HG03103 (cell line): ENCODE measurements at regions not wholly inside any gene's neighbourhood (a gene's known extent, or its start where the extent isn't known, plus 50 kb on each side); places are given as distances from the start of the nearest gene placed in this dataset.

Experiments
- ATAC-seq: cut with Tn5 transposase; IDR thresholded peaks from one replicate; pipeline ENCODE4 v1.9.1; 2021; ENCODE audit warnings: low read depth; ENCODE audit not compliant: unreplicated experiment

DNA sequence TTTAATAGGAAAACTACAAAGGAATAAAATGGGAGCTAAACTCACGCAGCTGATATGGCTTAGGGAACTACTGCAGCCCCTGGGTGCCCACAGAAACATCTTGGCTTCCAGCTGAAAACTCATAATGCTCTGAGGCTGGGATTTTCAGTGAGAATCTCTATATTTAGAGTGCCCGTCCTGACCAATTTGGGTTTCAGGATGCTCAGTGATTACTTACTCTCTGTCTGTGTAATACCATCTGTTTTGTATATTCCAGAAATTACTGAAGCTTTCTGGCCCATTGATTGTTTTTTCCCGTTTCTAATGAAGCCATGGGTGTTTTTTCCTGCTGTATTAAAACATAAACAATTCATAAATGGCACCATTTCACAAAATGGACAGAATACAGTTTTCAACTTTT, 50.6 kb upstream of the ZNF385D start:
- ATAC-seq: no peak

DNA sequence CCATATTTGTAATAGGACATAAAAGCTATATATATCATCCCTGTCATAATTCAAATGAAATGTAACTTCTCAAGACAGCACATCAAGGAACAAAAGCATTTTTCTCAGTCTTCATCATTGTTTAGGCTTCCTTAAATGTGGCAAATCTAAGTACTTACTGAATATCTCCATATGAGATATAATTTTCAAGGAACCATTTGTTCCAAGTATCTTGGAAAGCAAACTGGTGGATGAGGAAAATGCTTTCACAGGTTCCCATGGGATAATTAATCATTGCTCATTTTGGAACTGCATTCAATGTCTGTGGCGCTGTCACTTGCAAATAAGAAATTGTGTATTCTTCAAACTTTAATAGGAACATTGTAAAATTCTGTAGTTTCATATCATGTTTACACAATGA, 52.6 kb upstream of the ZNF385D start:
- ATAC-seq: no peak

DNA sequence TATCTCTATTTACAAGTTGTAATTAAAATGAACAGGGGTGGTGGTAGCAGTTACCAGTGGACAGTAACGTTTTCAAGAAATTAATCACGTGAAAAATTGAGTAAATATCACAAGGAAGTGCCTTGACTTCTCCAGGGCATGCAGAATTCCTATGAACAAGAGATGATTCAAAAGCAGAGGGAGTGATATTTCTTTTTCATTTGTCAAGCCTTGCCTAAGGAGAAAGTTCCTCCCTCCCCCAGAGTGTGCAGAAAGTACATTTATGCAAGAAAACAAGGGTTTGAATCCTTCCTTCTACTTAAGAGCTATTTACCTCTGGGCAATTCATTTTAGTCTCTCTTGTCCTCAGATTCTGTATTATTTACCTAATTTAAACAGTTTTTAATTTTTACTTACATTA, 53.3 kb upstream of the ZNF385D start:
- ATAC-seq: no peak

DNA sequence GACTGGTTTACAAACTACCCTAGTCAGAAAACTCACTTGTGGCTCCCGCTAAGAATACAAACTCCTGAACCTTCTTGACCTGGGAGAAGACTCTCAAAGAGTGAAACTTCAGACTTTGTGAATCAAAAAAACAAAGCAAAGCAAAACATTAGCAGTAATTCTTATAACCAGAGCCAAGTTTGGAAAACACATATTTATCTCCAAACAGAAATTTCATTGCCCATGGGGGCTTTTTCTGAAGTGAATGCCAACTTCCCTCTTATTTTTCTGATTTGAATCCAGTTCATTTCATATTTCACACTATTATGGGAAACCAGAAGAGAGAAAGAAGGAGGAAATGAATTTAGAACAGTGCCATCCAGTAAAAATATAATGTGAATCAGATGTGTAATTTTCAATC, 55.7 kb upstream of the ZNF385D start:
- ATAC-seq: no peak

DNA sequence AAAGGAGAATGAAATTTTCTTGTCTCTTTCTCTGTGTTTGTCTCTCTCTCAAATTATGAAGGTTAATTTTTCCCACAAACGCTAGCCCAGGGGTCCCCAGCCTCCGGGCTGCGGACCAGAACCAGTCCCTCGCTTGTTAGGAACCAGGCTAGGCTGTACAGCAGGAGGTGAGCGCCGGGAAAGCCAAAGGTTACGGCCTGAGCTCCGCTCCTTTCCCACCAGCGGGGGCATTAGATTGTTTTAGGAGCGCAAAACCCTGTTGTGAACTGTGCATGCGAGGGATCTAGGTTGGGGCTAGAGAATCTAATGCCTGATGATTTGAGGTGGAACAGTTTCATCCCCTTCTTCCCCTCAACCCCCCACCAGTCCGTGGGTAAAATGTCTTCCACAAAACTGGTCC, 74.7 kb upstream of the ZNF385D start:
- ATAC-seq: no peak

DNA sequence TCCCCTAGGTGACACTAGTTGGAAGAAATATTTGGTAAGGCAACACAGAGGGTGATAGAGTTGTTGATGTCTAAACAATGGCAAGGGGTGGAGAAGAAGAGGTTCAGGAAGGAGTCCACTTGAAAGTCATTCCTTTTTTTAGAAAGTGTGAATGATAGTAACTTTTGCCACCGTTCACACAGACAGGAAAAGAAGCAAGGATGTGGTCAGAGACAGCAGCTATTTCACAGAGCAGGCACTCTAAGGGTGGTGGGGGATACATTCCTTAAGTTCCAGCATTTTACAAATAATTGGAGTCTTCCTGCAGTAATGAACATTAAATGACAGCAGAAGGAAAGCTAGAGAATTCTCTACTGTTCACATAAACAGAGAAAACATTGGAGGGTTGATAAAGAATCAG, 75.4 kb upstream of the ZNF385D start:
- ATAC-seq: no peak

DNA sequence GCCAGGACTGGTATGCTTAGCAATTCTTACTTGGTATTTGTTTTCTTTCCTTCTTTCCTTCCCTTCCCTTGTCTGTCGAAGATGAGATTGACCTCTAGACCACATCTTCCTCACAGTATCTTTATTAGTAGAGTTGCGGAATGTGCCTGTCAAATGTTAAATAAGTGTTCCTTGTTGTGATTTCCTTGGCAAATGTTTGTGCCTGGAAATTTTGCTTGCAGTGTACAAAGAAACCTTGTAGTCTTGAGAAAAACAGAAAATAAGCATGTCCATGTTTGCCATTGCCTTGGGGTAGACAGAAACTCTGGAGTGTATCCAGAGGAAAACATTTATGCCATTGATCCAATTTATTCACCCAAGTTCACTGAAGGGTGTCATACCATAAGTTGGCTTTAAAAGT, 79.5 kb upstream of the ZNF385D start:
- ATAC-seq: no peak

DNA sequence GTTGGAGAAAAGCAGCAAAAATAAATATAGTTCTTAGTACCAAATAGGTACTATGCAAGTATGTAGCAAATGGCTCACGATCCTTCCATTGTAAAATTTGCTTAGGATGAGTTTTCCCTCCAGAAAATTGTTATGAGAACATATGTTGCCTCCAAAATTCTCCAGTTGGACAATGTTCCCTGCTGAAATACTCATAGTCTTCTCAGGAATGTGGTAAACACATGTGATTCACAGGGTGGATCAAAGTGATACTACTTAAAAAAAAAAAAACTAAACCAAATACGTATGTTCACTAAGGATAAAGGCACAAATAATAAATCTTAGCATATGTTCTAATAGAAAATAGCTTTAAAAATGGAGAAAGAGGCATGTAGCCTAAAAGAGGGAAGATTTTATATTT, 84.3 kb upstream of the ZNF385D start:
- ATAC-seq: no peak

DNA sequence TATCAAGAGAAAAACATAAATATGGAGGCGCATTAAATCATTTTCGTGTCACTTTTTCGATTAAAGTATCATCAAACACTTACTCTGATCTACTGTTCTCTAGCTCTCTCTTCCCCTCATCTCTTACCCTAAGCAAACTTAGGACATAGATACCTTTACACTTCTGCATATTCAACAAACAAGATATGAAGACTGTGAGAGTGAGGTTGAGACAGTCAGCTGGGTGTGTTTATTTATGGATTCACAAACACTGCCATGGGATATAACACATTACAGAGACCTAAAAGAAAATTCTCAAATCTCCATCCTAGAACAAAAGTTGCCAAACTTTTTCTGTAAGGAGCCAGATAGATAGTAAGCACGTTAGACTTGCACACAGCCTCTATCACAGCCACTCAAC, 85.2 kb upstream of the ZNF385D start:
- no peak for ATAC-seq

DNA sequence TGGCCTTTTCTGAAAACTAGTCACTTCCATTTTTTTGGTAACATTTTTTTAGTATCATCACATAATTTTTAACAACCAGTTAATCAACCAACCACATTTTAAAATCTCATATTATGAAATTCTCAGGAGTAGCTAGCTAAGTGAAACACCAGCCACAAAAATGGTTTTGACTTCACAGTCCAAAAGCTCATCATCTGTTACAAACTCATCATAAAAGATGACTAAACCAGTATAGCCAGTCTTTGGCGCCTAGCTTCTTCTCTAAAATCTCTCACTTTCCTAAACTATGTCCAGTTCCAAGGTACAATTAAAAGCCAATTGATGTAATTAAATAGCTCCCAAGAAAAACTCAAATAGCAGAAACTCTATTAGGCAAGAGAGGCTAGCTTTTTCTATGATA, 88.2 kb upstream of the ZNF385D start:
- ATAC-seq: no peak

DNA sequence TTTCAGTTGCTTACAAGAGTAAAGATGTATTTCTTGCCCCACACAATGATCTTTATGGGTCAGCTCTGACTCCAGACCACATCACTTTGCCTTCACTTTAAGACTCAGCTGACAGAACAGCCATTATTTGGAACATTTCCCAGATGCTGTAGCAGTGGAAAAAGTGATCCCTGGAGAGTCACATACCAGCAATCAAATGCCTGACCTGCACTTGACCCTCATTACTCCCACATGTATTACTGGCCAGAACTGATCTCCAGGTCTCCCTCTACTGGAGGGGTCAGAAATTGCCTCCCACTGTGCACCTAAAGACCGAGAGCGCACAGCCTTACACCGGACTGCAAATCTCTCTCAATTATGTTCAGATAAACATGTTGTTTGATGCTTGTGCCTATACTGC, 88.6 kb upstream of the ZNF385D start:
- ATAC-seq: no peak

DNA sequence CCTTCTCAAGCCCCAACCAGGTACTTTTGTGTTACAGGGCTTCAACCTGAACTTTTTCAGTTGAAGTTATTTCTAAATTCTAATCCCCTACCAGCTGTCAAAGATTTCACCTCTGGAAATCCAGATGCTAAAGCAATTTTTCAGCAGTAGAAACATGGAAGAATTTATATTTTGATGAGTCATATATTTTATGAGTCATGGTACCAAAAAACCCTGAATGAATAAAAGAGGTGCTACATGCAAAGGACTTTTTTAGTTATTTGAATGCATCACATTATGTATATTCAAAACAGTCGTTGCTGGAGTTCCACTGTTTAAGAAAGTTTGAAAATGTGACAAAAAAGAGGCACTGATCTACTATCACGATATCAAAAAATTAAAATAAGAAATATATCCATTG, 96.0 kb upstream of the ZNF385D start:
- ATAC-seq: no peak

DNA sequence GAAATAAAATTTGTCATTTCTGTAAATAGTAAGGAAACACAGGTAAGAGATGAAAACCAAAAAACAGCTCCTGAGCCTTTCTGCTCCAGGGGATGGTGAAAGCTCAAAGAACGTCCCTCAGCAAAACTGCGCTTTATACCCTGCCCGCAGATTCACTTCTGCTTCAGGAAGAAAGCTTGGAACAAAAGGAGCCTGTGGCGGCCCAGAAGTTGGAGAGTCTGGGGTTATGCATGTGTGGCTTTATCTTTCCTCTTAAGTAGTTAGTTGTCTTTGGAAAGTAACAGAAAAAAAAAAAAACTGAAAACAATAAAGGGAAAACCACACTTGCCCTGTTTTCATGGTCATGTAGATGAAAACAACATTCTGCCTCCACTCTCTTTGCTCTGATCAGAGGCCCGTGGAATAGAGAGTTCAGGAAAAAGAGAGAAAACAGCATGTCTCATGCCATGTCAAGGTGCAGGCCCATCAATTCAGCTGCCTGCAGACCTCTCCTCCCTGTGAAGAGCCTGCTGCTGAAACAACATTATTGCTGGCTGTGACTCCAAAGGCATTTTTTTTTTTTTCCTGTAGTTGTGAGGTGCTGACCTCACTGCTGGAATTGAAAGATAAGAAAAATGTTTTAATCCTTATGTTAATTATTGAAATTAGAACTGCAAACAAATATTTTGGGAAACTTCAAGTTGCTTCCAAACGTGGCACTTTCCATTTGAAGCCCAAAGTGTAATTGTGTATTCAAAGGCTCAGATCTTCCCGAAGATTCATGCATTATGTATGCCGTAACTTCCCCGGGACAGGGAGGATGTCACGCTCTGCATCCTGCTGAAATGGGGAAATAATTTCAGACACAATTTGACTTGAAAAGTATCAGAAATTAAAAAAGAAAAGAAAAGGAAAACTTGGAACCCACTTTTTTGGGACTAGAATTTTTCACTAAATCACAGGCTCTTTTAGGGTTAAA, 108.4 kb upstream of the ZNF385D start:
- no peak for ATAC-seq

DNA sequence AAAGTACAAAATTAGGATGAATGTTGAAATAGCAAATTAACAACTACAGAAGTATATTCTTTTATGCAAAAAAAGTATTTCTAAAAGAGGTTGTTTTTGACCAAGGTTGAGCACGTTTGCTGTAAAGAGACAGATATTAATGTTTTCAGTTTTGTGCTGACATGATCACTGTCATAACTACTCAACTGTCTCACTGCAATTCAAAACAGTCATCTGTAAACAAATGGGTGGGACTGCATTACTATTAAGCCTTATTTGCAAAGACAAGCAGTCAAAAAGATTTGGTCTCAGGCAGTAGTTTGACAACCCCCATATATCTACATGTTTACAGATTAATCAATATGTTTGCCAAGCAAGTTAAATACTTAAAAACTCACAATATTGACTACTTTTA, 109.1 kb upstream of the ZNF385D start:
- ATAC-seq: no peak

DNA sequence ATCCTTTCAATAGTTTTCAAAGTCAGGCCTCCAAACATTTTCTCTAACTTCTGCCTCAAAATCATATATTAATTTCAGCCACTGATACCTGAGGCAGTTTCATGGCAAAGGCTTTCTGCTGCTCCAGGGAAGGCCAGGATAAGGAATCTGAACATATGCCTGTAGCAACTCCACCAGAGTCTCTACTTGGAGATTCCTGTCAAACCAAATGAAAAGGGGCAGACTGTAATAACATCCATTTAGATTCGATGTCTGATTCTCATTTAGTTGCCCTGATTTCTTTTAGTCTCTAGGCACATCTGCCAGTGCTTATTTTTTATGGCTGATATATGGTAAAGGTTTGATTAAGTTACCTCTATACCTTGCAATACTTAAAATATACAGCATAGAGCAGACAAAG, 109.6 kb upstream of the ZNF385D start:
- ATAC-seq: no peak

DNA sequence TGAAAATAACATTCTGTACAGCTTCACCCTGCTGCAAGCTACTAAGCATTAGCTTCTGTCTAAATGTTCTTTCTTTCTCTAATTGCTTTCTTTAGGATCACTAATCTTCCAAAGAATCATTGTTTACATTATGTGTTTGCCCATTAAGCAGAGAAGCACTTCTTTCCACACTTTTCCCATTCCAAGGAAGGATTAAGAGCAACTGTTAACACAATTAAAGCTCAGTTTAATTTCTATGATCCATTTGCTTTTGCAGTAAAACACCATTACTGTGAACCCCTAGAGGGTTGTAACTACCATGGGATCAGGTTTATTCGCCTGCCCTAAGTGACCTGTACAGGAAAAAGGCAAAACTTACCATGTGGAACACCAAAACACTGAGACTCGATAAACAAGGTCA, 125.8 kb upstream of the ZNF385D start:
- ATAC-seq: no peak

DNA sequence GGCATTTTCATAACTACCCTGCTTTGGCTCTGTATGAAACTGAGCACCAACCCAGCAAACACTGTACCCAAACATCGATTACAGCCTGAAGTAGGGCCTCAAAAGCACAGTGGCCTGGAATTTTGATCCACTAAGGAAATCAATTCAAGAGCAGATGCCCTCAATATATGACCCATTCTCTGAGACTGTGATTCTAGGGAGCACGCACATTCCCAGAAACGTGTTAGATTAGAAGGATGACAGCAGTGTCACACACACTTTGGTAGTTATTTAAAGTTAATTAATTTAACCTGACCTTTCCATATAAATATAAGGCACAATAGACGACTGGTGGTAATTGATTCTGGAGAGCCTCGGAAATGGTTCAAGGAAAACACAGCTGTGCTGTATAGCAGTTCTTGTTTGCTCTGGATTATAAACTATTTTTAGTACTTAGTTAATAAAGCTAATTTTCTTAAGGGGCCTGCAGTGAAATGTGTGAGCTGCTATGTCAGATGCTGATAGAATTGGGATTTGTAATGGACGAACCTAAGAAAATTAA, 126.3 kb upstream of the ZNF385D start:
- no peak for ATAC-seq

DNA sequence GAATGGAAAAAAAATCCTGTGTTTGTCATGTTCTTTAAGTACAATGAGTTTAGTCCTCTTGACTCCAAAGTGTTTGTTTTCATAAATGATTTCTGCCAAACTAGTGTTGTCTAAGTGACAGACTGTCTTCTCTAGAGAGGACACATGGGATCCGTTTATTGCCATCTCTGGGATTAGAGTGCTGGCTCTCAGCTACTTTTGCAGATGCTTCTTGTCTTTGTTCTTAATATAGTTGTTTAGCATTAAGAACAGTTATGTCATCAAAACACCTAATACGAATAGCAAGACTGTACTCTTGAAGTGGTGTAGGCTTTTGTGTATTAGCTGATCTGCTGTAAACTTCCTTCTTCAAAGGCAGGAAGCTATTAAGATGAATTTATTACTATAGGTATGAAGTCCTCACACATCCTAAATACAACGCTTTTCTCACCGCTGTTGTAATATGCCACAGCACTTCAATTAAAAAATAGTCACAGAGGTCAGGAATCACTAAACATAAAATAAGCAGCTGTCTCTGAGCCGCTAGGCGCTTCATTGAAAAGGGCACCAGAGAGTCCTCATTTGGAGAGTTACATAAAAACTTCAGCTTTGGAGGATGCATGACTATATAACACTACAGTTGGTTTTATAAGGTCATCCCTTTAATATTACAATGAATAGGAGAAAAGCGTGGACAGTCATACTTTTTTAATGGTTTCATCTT, 128.3 kb upstream of the ZNF385D start:
- no peak for ATAC-seq

DNA sequence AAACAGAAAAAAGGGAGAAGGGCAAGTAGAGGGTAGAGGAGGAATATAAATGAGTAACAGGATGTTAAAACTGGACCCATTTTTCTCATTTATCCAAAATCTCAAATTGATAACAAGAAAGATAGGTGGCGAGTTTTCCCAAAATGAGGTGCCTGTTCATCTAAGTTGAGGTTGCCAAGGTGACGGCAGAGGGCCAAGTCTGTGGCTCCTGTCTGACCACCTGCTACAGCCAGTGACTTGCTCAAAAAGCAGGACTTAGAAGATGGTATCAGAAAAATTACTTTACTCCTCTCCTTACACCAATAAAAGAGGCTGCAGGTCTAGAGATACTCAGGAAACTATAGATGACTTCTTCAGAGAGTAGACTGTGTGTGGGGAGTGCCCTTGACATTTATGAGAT, 137.6 kb upstream of the ZNF385D start:
- ATAC-seq: no peak

DNA sequence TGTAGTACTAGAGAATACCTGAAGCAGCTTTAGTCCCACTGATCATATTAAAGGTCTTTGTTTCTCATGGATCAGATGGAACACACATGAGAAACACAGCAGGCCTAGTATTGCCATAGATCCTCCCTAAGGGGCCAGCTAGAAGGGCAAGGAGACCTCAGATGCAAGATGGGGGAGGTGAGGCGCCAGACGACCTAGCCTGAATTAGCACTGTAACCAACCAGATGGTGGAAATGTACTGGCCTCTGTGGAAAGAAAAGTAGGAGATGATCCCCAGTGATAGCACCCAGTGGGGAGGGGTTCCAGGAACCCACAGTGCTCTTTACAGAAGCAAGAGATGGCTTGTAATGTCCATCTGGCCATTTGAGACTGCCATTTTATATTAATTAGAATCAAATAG, 138.2 kb upstream of the ZNF385D start:
- ATAC-seq: no peak

DNA sequence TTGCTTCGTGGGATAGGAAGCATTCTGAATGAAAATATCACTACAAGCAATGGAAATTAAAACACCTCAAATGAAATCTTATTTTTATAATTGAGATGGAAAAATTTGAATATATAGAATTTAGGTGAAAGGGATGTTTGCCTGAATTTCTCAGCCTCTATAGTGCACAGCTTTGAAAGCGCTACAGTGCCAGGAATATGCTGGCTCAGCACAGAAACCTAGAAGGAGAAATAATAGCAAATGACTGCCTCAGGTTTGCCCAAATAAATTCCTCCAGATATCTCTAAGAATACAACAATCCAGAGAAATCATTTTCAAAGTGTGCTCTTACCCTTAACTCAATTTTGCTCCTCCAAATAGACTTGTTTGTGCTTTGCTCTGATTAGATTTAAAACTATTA, 141.1 kb upstream of the ZNF385D start:
- no peak for ATAC-seq

DNA sequence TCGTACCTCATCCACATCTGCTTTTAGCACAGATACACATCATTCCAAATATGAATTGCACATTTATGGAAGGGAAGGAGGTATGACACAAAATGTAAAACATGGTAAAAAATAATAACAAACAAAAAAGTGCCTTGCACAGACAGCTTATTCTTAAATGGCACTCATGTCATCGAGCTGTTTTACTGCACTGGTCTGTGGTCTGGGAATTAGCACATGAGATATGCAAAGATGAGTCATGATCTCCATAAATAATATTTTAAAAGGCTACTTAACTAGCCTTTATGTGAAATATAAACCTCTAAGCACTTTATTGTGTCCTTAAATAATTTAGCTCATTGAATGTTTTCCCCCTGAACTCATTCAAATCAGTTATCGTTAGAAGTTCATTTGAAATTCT, 142.2 kb upstream of the ZNF385D start:
- no peak for ATAC-seq
